Fibroblast of skin of abdomen (primary cell): ENCODE measurements at regions not wholly inside any gene's neighbourhood (a gene's known extent, or its start where the extent isn't known, plus 50 kb on each side); places are given as distances from the start of the nearest gene placed in this dataset.
"Not testable (repeated sequence)": the region's sequence is repeated elsewhere in the genome, so short reads cannot be mapped to it uniquely, and the experiment has no call there.

Experiments
- DNase-seq: peaks from one replicate; pipeline ENCODE4 v3.0.0-alpha.2; 2013

GRCh38 chr2:207331674-207332073 is 165.9 kb upstream of the KLF7 start:
- no peak for DNase-seq

GRCh38 chr2:207332480-207333212 is 166.9 kb upstream of the KLF7 start:
- DNase-seq = no peak

GRCh38 chr2:207333599-207334300 is 168.0 kb upstream of the KLF7 start:
- DNase-seq = peak; percentile 54

GRCh38 chr2:207334301-207334623 is 168.5 kb upstream of the KLF7 start:
- DNase-seq = no peak

GRCh38 chr2:207334624-207335371 is 169.1 kb upstream of the KLF7 start:
- DNase-seq = peak; percentile 100

GRCh38 chr2:207337234-207338219 is 171.8 kb upstream of the KLF7 start:
- DNase-seq = no peak

- DNase-seq = no peak
Measured at GRCh38 chr2:207338220-207338607, 172.5 kb upstream of the KLF7 start.

GRCh38 chr2:207338610-207339009 is 172.9 kb upstream of the KLF7 start:
- no peak for DNase-seq

GRCh38 chr2:207341112-207341750 is 175.5 kb upstream of the KLF7 start:
- DNase-seq = no peak

GRCh38 chr2:207341804-207342203 is 176.1 kb upstream of the KLF7 start:
- no peak for DNase-seq

- not testable (repeated sequence) for DNase-seq
Measured at GRCh38 chr2:207344596-207345394, 179.0 kb upstream of the KLF7 start.

GRCh38 chr2:207351171-207351570 is 178.6 kb upstream of the CREB1 start:
- DNase-seq = no peak

GRCh38 chr2:207352978-207353671 is 176.6 kb upstream of the CREB1 start:
- no peak for DNase-seq

GRCh38 chr2:207353836-207354235 is 175.9 kb upstream of the CREB1 start:
- DNase-seq = no peak

- no peak for DNase-seq
Measured at GRCh38 chr2:207354462-207354861, 175.3 kb upstream of the CREB1 start.

GRCh38 chr2:207356567-207356966 is 173.2 kb upstream of the CREB1 start:
- DNase-seq = no peak

- DNase-seq = no peak
Measured at GRCh38 chr2:207357216-207357615, 172.5 kb upstream of the CREB1 start.

- no peak for DNase-seq
Measured at GRCh38 chr2:207362716-207363115, 167.0 kb upstream of the CREB1 start.

- DNase-seq = no peak
Measured at GRCh38 chr2:207363761-207364290, 165.9 kb upstream of the CREB1 start.

GRCh38 chr2:207370646-207371045 is 159.1 kb upstream of the CREB1 start:
- DNase-seq = no peak
